Fibroblast of lung (primary cell): ENCODE measurements at regions not wholly inside any gene's neighbourhood (a gene's known extent, or its start where the extent isn't known, plus 50 kb on each side); places are given as distances from the start of the nearest gene placed in this dataset.

Source experiments
- CTCF ChIP-seq, 2 donors: IDR thresholded peaks in 1 of 2; conservative IDR thresholded peaks in 1 of 2; 1 replicate in 1 of 2; 2 replicates in 1 of 2; pipeline ENCODE4 v1.5.1; 2011 to 2012; ENCODE audit warnings: low read length in 2 of 2, control low read depth in 1 of 2, inconsistent platforms in 1 of 2, low read depth in 1 of 2, mild to moderate bottlenecking in 1 of 2
- EZH2 ChIP-seq: IDR thresholded peaks from 2 replicates; pipeline ENCODE4 v1.5.1; 2012; ENCODE audit warnings: low read length, control low read depth, mild to moderate bottlenecking; ENCODE audit errors: missing control alignments

GRCh38 chr10:129157185-129157584 lies 309.9 kb upstream of the MGMT start:
- TF ChIP-seq CTCF (conservative IDR thresholded peaks at IDR 0.05 in 1 of 2, IDR thresholded peaks at IDR 0.05 in 1 of 2; ENCODE audit: low read depth in 1 of 2, low read length in 2 of 2): no peak
- no peak for TF ChIP-seq EZH2
